Activated CD8-positive, alpha-beta T cell treated with anti-CD3 and anti-CD28 coated beads for 36 hours (primary cell): ENCODE measurements at regions not wholly inside any gene's neighbourhood (a gene's known extent, or its start where the extent isn't known, plus 50 kb on each side); places are given as distances from the start of the nearest gene placed in this dataset.

Experiments used
- ATAC-seq: fragments of 200-7000 bp; cut with Tn5 transposase; one replicate; pipeline ENCODE4 v1.10.0; 2021; ENCODE audit warnings: mild to moderate bottlenecking, moderate library complexity
- CTCF ChIA-PET: fragments of 350-600 bp; sonication (Branson Sonifier 250); formaldehyde crosslinking; loops from one replicate; lab custom pipeline; 2021; ENCODE audit warnings: antibody characterized with exemption; lab: Charles Lee
- POLR2A ChIA-PET: fragments of 350-600 bp; sonication (Branson Sonifier 250); formaldehyde crosslinking; loops from one replicate; lab custom pipeline; 2021; ENCODE audit warnings: antibody characterized with exemption; lab: Charles Lee
- DNase-seq: peaks from one replicate; pipeline ENCODE4 v3.0.0-alpha.2; 2020
- H3K27ac Mint-ChIP-seq: one replicate; pipeline ENCODE4 v1.8.0; 2021; ENCODE audit warnings: mild to moderate bottlenecking, mixed read lengths
- H3K27me3 Mint-ChIP-seq: one replicate; pipeline ENCODE4 v1.8.0; 2021; ENCODE audit warnings: mixed read lengths
- H3K36me3 Mint-ChIP-seq: one replicate; pipeline ENCODE4 v1.8.0; 2021; ENCODE audit warnings: low read depth, mixed read lengths
- H3K4me1 Mint-ChIP-seq: one replicate; pipeline ENCODE4 v1.8.0; 2021; ENCODE audit warnings: low read depth, mixed read lengths
- H3K4me3 Mint-ChIP-seq: one replicate; pipeline ENCODE4 v1.8.0; 2021; ENCODE audit warnings: mild to moderate bottlenecking, moderate library complexity, mixed read lengths
- H3K9me3 Mint-ChIP-seq: one replicate; pipeline ENCODE4 v1.8.0; 2021; ENCODE audit warnings: mixed read lengths
- CTCF ChIP-seq: fragments of 200-600 bp; IDR thresholded peaks from one replicate; pipeline ENCODE4 v1.8.0; 2022; ENCODE audit warnings: antibody characterized with exemption, mild to moderate bottlenecking
- intact Hi-C: fragments of 100-400 bp; cut with micrococcal nuclease; formaldehyde crosslinking; loops from one replicate; pipeline ENCODE4 v1.10.0; 2022

GRCh38 chr5:57319628-57320027 lies 145.8 kb downstream of the GPBP1 start:
- DNase-seq, result no peak
- H3K4me3 Mint-ChIP-seq, result no peak overlapping the region
- ChIA-PET POLR2A (no interaction called here), CTCF (no interaction called here)
- H3K36me3 Mint-ChIP-seq, result no peaks in the 10 kb centered on the region
- no peaks in the 10 kb centered on the region for H3K9me3 Mint-ChIP-seq
- ATAC-seq, result no peak
- intact Hi-C loops, result no loop called here
- peaks cover 3% of the 10 kb centered on the region for H3K4me1 Mint-ChIP-seq
- H3K27ac Mint-ChIP-seq, result no peak overlapping the region
- H3K27me3 Mint-ChIP-seq, result peaks cover 4% of the 10 kb centered on the region
- no peak for TF ChIP-seq CTCF

- peaks cover 4% of the 10 kb centered on the region for H3K27me3 Mint-ChIP-seq
- POLR2A ChIA-PET, result no interaction called here
- CTCF ChIA-PET, result no interaction called here
Measured at GRCh38 chr5:57318251-57318650, 144.4 kb downstream of the GPBP1 start.

GRCh38 chr5:57317341-57317740 lies 143.5 kb downstream of the GPBP1 start:
- Mint-ChIP-seq H3K4me3 (no peak overlapping the region), H3K4me1 (no peaks in the 10 kb centered on the region), H3K27ac (no peak overlapping the region), H3K27me3 (peaks cover 4% of the 10 kb centered on the region), H3K36me3 (no peaks in the 10 kb centered on the region), H3K9me3 (no peaks in the 10 kb centered on the region)
- DNase-seq (no peak), ATAC-seq (no peak)
- ChIA-PET CTCF (interaction anchor here (1.0 to 1.7 kb wide), 3 partner anchors 15 to 20 kb away, joined by 4 to 5 read pairs (median 4); no protein-coding TSS in a partner anchor), POLR2A (interaction anchor here (0.6 kb wide), 1 partner anchor 887 kb away, joined by 3 read pairs; no protein-coding TSS in a partner anchor)
- intact Hi-C loops, result no loop called here
- no peak for TF ChIP-seq CTCF

More at GRCh38 chr5:57318251-57318650, 144.4 kb downstream of the GPBP1 start:
- ATAC-seq, result no peak
- H3K36me3 Mint-ChIP-seq, result no peaks in the 10 kb centered on the region
- no peak for DNase-seq
- H3K4me3 Mint-ChIP-seq, result no peak overlapping the region
- no peak overlapping the region for H3K27ac Mint-ChIP-seq
- no peak for TF ChIP-seq CTCF
- H3K4me1 Mint-ChIP-seq, result no peaks in the 10 kb centered on the region
- no peaks in the 10 kb centered on the region for H3K9me3 Mint-ChIP-seq
- intact Hi-C loops, result no loop called here

- Mint-ChIP-seq H3K27ac (no peak overlapping the region), H3K4me1 (no peaks in the 10 kb centered on the region), H3K27me3 (peaks cover 4% of the 10 kb centered on the region), H3K9me3 (no peaks in the 10 kb centered on the region), H3K36me3 (no peaks in the 10 kb centered on the region), H3K4me3 (no peak overlapping the region)
- no peak for TF ChIP-seq CTCF
- ChIA-PET POLR2A (interaction anchor here (0.6 kb wide), 1 partner anchor 886 kb away, joined by 3 read pairs; no protein-coding TSS in a partner anchor), CTCF (interaction anchor here (1.0 to 1.7 kb wide), 3 partner anchors 15 to 19 kb away, joined by 4 to 5 read pairs (median 4); no protein-coding TSS in a partner anchor)
- peak; percentile 43 for DNase-seq
- peak; percentile 96 for ATAC-seq
- intact Hi-C loops, result no loop called here
Measured at GRCh38 chr5:57316798-57317327, 143.0 kb downstream of the GPBP1 start.

- no peak overlapping the region for H3K4me3 Mint-ChIP-seq
- ChIA-PET CTCF (no interaction called here), POLR2A (no interaction called here)
- DNase-seq, result no peak
- H3K27me3 Mint-ChIP-seq, result peaks cover 4% of the 10 kb centered on the region
- TF ChIP-seq CTCF, result no peak
- ATAC-seq, result no peak
- no peak overlapping the region for H3K27ac Mint-ChIP-seq
- no peaks in the 10 kb centered on the region for H3K9me3 Mint-ChIP-seq
- intact Hi-C loops, result no loop called here
- H3K4me1 Mint-ChIP-seq, result no peaks in the 10 kb centered on the region
- no peaks in the 10 kb centered on the region for H3K36me3 Mint-ChIP-seq
Measured at GRCh38 chr5:57315941-57316340, 142.1 kb downstream of the GPBP1 start.
